ENCODE measurements at regions not wholly inside any gene's neighbourhood (a gene's known extent, or its start where the extent isn't known, plus 50 kb on each side); places are given as distances from the start of the nearest gene placed in this dataset.

- no peak overlapping the region for H3K56ac ChIP-seq (ENCODE audit: extremely low read depth, insufficient read depth, low read length)
- H3K18ac ChIP-seq (ENCODE audit: low read depth, low read length) = no peak overlapping the region
- no peak overlapping the region for H3K23ac ChIP-seq (ENCODE audit: low read depth, low read length)
- no peak overlapping the region for H3K4me2 ChIP-seq (ENCODE audit: low read depth, low read length)
- no peak overlapping the region for H2AK5ac ChIP-seq (ENCODE audit: low read depth, low read length)
- no peaks in the 10 kb centered on the region for H3K79me1 ChIP-seq (ENCODE audit: low read depth in 1 of 2, low read length in 2 of 2)
- no peaks in the 10 kb centered on the region for H4K20me1 ChIP-seq (ENCODE audit: insufficient read depth, low read length)
- no peak overlapping the region for H2AK9ac ChIP-seq (replicated peaks; ENCODE audit: low read depth, low read length, poor library complexity)
- no peaks in the 10 kb centered on the region for H3K36me3 ChIP-seq (ENCODE audit: control insufficient read depth, insufficient read depth, low read length)
- H3K4me1 ChIP-seq (ENCODE audit: control insufficient read depth, insufficient read depth, low read length) = no peaks in the 10 kb centered on the region
- no peak overlapping the region for H2BK120ac ChIP-seq (ENCODE audit: low read depth, low read length)
- H2AFZ ChIP-seq (replicated peaks; ENCODE audit: low read length, poor library complexity) = no peak overlapping the region
- no peak overlapping the region for H2BK5ac ChIP-seq (ENCODE audit: low read depth, low read length, poor library complexity, severe bottlenecking)
- H3K9ac ChIP-seq (ENCODE audit: low read depth, low read length) = no peak overlapping the region
- 0 out of 2 replicates have a peak overlapping the region, but pooled peaks have one; percentile 40 for H3K14ac ChIP-seq (replicated peaks; ENCODE audit: low read depth, low read length)
- dilution Hi-C loops (cut with HindIII; ENCODE audit: low sequenced_read_pairs, unreplicated experiment) = no loop called here
- TF ChIP-seq RFX5 (IDR thresholded peaks at IDR 0.05; ENCODE audit: low read depth, low read length) = no peak
- no peak for TF ChIP-seq FOS (IDR thresholded peaks at IDR 0.05; ENCODE audit: low read depth, low read length)
- TF ChIP-seq MAFK (IDR thresholded peaks at IDR 0.05; ENCODE audit: low read depth, low read length) = no peak
- TF ChIP-seq POLR2A (IDR thresholded peaks at IDR 0.05; ENCODE audit: low read depth, low read length) = no peak
- no peak for TF ChIP-seq MAZ (IDR thresholded peaks at IDR 0.05; ENCODE audit: borderline replicate concordance, low read depth, low read length)
- TF ChIP-seq SMC3 (IDR thresholded peaks at IDR 0.05; ENCODE audit: low read depth, low read length) = no peak
- no peak for TF ChIP-seq CTCF (conservative IDR thresholded peaks at IDR 0.05; ENCODE audit: low read depth, low read length)
- no peak for TF ChIP-seq USF2 (IDR thresholded peaks at IDR 0.05; ENCODE audit: low read depth, low read length)
- TF ChIP-seq MXI1 (IDR thresholded peaks at IDR 0.05; ENCODE audit: borderline replicate concordance, low read depth, low read length) = no peak
- TF ChIP-seq CEBPB (IDR thresholded peaks at IDR 0.05; ENCODE audit: low read depth, low read length) = no peak
- TF ChIP-seq NFE2L2 (IDR thresholded peaks at IDR 0.05; ENCODE audit: low read depth, low read length) = no peak
- no peak for TF ChIP-seq ELK1 (IDR thresholded peaks at IDR 0.05; ENCODE audit: borderline replicate concordance, low read depth, low read length)
- no peak for TF ChIP-seq RCOR1 (IDR thresholded peaks at IDR 0.05; ENCODE audit: insufficient replicate concordance, low read length)
- TF ChIP-seq RAD21 (IDR thresholded peaks at IDR 0.05; ENCODE audit: low read length) = no peak
- TF ChIP-seq CHD1 (IDR thresholded peaks at IDR 0.05; ENCODE audit: low read depth, low read length) = no peak
- CTCF ChIA-PET = no interaction called here
- in situ Hi-C loops (cut with MboI; ENCODE audit: low sequenced_read_pairs) = no loop called here
- H3K4me3 ChIP-seq (ENCODE audit: insufficient read depth, low read depth, low read length) = no peak overlapping the region
- no peaks in the 10 kb centered on the region for H3K27me3 ChIP-seq (ENCODE audit: control insufficient read depth, insufficient read depth, low read length)
- peak; percentile 55 for DNase-seq
- POLR2A ChIA-PET (ENCODE audit: unreplicated experiment) = no interaction called here
- no peak overlapping the region for H2BK15ac ChIP-seq (ENCODE audit: low read depth, low read length)
- H3K27ac ChIP-seq (ENCODE audit: insufficient read depth, low read length) = no peak overlapping the region
- intact Hi-C loops (cut with micrococcal nuclease) = loop anchor here (10.0 kb wide), 1 partner anchor 285 kb away; no protein-coding TSS in a partner anchor
- WGBS, 2 experiments (ENCODE audit: extremely low coverage in 2 of 2, insufficient read length in 1 of 2) = no CpG with 5 or more reads among the region's 3 CpGs
- BruUV-seq (replicated peaks) = no TSS peak
- no peak overlapping the region for H2BK20ac ChIP-seq (ENCODE audit: low read depth, low read length)
- H3K9me1 ChIP-seq (ENCODE audit: insufficient read depth, low read length) = no peaks in the 10 kb centered on the region
- no peak overlapping the region for H4K91ac ChIP-seq (ENCODE audit: insufficient read depth, low read depth, low read length)
- no peak overlapping the region for H4K8ac ChIP-seq (ENCODE audit: low read depth in 2 of 2, low read length in 2 of 2)
- no peak overlapping the region for H4K5ac ChIP-seq (ENCODE audit: low read depth, low read length)
- no peaks in the 10 kb centered on the region for H3K9me3 ChIP-seq (ENCODE audit: control insufficient read depth, insufficient read depth, low read length)
- ATAC-seq (ENCODE audit: low read depth) = no peak
- H3K4ac ChIP-seq (ENCODE audit: low read depth, low read length) = no peak overlapping the region
These were observed 102.0 kb upstream of the VANGL1 start for GRCh38 chr1:115539736-115540135.

Data from IMR-90 (cell line).